ENCODE measurements at regions not wholly inside any gene's neighbourhood (a gene's known extent, or its start where the extent isn't known, plus 50 kb on each side); places are given as distances from the start of the nearest gene placed in this dataset.

DNA sequence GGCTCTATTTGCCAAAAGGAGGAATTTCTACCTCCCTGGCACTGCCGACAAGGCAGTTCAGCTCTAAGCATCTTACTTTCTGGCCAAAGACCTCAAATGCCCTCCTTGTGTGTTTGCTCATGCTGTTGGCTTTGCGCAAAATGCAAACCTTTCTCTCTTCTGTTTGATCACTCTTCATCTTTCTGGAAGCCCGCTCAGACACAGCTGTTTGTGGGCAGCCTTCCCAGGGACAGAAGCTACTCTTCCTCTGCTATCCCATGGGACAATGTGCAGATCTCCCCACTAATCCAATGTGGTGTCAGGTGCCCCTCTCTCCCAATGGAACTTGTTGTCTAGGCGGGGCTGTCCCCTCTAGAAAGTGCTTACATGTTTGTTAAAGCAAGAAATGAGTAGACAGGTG is 278.7 kb downstream of the CCSER2 start:
- TF ChIP-seq, protein P1, sequence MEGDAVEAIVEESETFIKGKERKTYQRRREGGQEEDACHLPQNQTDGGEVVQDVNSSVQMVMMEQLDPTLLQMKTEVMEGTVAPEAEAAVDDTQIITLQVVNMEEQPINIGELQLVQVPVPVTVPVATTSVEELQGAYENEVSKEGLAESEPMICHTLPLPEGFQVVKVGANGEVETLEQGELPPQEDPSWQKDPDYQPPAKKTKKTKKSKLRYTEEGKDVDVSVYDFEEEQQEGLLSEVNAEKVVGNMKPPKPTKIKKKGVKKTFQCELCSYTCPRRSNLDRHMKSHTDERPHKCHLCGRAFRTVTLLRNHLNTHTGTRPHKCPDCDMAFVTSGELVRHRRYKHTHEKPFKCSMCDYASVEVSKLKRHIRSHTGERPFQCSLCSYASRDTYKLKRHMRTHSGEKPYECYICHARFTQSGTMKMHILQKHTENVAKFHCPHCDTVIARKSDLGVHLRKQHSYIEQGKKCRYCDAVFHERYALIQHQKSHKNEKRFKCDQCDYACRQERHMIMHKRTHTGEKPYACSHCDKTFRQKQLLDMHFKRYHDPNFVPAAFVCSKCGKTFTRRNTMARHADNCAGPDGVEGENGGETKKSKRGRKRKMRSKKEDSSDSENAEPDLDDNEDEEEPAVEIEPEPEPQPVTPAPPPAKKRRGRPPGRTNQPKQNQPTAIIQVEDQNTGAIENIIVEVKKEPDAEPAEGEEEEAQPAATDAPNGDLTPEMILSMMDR (IDR thresholded peaks at IDR 0.05) = no peak
- TF ChIP-seq EP300 (IDR thresholded peaks at IDR 0.05; ENCODE audit: low read depth) = no peak
- TF ChIP-seq POLR2A (IDR thresholded peaks at IDR 0.05) = no peak
- TF ChIP-seq POLR2AphosphoS5 (IDR thresholded peaks at IDR 0.05) = no peak

Data from transverse colon (tissue), 4 donors.